NCI-H1417 treated with DMSO at 0.1 percent for 48 hours (cell line): ENCODE measurements at regions not wholly inside any gene's neighbourhood (a gene's known extent, or its start where the extent isn't known, plus 50 kb on each side); places are given as distances from the start of the nearest gene placed in this dataset.
"Not testable (repeated sequence)": the region's sequence is repeated elsewhere in the genome, so short reads cannot be mapped to it uniquely, and the experiment has no call there.

ENCODE experiments used
- DNase-seq: peaks from one replicate; lab custom pipeline; 2025; lab: John Stamatoyannopoulos, UW

DNA sequence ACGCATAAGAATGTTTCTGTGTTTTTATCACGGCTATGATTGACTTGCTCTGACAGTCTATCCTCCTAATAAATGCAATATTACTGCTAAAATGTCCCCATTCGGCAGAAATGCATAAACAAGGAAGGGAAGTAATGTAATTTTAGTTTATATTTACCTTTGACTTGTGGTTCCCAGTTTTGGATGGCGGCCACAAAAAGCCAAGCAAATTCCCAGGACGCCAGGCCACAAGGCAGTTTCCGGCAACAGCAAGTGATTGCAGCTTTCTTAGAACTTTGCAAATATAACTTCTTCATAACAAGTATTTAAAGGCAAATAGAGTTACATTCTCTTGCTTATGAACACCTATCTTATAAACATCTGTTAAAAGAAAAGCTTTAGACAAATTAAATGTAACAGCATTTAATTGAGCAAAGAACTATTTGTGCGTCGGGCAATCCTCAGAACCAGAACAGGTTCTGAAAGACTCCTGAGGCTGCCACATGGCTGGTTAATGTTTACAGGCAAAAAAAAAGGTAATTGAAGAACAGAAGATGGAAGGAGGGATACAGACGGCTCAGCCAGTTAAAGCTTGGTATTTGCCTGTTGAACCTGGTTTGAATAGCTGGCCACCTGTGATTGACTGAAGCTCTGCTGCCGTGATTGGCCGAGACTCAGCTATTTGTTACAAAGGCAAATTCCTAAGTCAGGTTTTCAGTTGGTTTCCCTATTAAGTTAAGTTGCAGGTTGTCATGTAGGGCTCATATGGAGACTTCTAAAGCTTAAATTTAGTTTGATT is 80.8 kb downstream of the C21orf91 start:
- DNase-seq, result no peak

DNA sequence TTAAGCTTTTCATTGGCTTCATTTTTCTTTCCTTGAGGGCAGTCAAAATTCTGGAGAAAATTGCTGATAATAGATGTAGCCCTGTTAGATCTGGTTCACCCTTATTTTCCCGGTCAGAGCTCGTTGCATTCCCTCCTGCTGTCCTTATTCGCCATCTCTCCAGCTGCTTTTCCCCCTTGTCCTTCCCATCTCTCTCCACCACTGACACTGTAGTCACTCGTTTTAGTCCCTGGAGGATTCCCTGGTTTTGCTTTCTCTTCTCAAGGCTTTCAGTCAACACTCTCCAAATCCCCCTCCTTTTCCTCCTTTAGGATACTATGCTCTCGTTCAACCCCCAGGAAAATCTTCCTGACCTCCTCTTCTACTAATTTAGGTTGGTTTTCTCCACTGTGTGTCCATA is 83.1 kb downstream of the C21orf91 start:
- DNase-seq, result no peak

DNA sequence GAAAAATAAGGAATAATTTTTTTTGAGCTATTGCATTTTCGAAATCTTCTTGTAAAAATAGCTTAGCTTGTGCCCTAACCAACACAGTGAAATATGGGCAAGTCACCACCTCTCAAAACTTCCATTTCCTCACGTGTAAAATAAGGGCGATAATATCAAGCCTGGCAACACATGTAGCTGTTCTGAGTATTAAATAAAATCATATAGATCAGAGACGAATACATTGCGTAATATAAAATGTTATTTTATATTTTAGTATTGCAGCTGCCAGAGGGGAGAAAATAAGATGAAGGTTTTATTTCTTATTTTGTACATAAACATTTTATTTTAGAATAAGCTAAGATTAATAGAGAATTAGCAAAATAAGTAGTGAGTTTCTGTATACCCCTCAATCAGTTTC is 85.9 kb downstream of the C21orf91 start:
- no peak for DNase-seq

DNA sequence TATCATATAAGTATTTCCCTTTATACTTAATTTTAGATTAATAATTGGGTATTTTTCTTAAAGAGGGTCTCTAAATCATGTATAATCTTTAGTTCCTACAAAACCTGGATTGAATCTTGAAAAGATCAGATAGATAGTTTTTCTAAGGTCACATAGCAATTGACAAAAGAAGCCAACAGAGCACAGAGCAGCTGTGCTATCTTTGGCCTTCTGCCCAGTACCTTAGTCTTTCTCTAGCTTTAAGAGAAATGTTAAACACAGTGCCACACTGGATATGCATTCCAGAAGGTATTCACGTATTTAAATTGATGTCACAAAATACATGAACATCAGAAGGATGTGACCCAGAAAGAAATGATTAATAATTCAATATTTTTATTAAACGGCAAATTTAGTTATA is 86.8 kb downstream of the C21orf91 start:
- DNase-seq, result no peak

DNA sequence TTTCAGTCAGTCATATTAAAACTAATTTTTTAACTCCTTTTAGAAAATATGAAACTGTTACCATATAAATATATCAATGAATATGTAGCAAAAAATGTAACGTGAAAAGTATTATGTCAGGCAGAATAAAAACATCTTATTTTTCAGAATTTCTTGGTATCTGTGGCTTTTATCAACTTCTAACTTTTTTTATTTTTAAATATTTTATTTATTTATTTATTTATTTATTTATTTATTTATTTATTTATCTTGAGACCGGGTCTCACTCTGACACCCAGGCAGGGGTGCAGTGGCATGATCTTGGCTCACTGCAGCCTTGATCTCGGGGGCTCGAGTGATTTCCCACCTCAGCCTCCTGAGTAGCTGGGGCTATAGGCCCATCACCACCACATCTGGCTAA is 87.6 kb downstream of the C21orf91 start:
- no peak for DNase-seq

DNA sequence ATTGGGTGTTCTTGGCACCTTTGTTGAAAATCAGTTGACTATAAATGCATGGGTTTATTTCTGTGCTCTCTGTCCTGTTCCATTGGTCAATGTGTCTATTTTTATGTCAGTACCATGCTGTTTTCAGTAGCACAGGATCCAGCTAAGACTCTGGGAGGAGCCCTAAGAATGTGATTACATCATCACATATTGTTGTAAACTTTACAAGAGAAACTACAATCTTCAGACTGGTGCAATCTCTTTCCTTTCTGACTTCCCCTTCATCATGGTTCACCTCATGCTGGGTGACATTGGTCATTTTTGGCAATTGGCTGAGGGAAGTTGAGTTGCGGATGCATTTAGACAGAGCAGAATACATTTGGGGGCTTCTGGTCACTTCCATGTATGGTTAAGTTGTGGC is 88.4 kb downstream of the C21orf91 start:
- DNase-seq, result no peak

DNA sequence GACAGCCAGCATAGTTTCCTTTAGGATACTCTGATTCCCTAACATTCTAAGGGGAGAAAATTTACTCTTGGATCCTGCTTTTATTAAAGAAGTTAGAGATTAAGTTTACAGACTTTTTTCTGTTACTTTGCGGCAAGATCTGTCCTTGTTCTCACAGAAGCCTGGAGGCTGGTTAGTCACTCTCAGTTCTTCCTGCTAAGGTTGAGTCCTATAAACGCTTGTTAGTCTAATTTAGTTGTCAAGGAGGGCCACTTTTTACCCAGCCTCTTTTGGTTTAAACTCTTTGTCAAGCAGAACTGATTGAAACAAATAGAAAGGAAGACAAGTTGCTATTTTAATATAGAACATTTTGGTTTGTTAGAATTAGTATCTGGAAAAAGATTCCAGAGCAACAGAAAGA is 89.7 kb downstream of the C21orf91 start:
- DNase-seq, result no peak

DNA sequence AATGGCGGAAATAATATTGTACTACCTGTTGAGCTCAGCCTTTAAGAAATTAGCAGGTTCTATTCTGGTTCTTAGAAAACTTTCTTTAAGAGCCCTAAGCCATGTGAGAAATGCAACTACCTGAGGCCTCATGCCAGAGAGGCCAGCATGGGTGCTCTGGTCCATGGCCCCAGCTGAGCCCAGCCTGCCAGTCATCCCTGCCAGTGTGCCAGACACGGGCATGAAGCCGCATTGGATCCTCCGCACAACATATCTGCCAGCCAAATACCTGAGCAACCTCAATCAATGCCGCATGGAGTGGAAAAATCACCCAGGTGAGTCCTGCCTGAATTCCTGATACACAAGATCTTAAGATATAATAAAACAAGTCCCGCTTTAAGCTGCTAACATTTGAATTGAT is 91.8 kb downstream of the C21orf91 start:
- no peak for DNase-seq

DNA sequence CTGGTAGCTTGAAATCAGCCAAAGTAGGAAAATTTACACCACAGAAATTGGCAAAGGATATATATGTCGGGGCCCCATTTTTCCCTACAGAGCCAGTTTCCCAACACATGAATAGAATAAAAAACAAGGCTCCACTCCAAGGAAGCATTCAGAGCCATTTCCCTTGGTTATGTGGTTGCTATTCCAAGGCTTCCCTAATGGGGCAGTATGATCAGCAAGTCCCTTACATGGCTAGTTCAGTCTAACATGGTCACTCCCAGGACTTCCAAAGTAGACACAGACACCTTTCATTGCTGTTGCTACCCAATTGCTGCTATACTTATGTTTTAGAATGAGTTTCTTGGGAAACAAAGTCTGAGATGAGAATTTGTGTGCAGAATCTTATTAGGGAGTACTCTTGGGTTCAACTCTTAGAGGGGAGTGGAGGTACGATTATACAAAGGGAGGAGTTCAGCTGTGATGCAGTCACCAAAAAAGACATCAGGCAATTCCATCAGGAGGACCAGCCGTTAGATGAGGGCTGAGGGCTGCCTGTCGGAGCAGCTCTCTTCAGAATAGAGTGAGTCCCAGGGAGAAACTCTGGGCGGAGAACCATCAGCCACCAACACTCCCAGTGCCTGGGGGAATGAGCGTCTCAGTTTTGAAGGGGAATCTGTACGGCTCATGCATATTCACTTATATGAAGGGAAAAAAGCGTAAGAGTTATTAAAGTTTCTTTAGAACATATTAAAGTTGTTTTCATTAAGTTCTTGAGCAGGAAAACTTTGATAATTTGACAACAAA is 92.9 kb downstream of the C21orf91 start:
- DNase-seq, result no peak

DNA sequence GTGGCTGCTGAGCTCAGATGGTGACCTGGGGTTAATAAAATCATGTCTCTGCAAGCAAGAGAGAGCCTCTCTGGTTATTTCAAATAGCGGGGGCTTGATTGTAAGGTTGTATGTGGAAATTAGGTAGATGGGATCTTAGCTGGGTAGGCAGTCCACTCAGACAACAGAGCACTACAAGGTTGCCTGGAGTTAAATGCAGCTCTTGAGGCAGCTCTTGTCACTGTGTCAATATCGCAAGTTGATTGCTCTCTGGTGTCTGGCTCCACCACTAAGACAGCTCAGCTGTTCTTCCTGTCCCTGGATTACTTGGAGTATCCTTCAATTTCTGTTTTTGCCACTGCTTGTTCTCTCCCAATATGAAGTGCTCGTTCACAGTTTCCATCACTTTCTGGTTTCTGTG is 93.8 kb downstream of the C21orf91 start:
- DNase-seq, result peak; percentile 72

DNA sequence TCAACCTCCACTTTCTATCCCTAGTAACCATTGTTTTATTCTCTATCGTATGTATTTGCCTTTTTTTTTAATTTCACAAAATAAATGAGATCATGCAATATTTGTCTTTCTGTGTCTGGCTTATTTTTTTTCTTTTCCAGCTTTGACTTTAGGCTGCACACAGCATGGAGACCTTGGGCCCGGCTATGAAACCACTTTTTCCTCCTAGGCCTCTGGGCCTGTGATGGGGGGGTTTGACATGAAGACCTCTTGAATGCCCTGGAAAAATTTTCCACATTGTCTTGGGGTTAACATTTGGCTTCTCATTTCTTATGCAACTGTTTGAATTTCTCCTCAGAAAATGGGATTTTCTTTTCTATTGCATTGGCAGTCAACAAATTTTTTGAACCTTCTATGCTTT is 100.2 kb upstream of the BTG3 start:
- DNase-seq, result no peak

DNA sequence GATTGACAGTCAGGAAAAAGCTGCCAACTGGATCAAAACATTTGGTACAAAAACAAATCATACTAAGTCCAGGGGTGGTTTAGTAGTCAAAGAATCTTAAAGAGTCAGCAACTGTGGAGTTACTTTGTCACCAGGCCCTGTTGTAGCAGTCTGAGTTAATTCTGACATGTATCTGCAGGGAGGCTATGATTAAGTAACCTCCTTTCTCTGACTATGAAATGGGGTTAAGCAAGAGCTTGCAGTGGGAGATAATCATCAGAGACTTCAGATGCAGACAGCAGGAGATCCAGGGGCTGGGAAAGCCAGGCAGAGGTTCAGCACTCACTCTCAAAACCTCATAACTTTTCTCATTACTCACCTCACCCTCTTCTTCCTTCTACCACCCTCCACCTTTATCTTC is 99.2 kb upstream of the BTG3 start:
- no peak for DNase-seq

DNA sequence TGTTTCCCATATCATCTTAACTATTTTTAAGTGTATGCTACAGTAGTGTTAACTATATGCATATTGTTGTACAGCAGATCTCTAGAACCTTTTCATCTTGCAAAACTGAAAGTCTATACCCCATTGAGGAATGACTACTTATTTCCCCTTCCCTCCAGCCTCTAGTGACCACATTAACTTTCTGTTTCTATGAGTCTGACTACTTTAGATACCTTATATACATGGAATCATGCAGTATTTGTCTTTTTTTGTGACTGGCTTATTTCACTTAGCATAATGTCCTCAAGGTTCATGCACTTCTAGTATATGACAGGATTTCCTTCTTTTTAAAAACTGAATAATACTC is 96.5 kb upstream of the BTG3 start:
- DNase-seq, result no peak

DNA sequence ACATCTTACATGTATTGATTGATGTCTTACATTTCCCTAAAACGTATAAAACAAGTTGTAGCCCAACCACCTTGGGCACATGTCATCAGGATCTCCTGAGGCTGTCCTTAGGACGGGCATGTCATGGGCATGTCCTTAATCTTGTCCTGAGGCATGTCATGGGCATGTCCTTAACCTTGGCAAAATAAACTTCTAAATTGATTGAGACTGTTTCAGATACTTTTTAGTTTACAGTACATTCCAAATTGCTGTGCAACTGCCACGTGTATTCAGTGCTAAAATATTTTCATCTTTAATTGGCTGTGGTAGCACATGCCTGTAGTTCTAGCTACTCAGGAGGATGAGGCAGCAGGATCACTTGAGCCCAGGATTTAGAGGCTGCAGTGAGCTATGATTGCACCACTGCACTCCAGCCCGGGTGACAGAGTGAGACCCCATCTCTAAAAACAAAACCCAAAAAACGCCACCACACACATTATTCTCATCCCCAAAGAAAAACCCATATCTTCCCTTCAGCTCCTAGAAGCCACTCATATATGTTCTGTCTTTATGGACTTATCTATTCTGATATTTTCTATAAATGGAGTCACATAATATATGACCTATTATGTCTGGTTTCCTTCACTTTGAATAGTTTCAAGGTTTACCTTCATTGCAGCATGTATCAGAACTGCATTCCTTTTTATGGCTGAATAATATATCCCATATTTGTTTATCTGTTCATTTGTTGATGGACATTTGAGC is 96.0 kb upstream of the BTG3 start:
- no peak for DNase-seq

DNA sequence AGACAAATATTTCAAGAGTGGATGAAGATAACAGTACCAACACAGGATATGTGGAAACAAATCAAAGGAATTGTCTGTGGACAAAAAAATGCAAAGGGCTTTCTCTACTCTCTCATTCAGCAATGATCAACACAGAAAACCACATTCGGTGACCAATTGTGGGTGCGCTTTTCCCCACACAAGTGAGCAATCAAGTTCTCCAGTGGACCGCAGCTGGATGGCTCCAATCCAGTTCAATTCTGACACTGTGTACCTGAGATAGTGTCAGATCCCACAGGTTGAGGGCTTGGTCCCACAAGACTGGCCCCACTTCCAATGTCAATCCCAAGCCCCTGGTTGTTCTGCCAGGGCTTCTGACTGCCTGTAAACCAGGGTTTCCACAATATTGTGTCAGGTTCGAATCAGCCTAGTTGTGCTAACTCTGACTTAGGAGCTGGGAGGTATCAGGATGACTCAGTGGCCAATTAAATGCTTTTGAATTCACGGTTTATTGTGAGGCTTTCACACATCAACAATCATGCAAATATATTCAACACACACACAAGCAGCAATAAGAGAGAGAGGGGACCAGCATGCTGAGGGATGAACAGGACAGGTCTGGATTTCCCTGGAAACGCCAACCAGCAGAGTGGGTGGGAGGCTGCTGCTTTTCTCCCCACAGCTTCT is 87.0 kb upstream of the BTG3 start:
- no peak for DNase-seq

DNA sequence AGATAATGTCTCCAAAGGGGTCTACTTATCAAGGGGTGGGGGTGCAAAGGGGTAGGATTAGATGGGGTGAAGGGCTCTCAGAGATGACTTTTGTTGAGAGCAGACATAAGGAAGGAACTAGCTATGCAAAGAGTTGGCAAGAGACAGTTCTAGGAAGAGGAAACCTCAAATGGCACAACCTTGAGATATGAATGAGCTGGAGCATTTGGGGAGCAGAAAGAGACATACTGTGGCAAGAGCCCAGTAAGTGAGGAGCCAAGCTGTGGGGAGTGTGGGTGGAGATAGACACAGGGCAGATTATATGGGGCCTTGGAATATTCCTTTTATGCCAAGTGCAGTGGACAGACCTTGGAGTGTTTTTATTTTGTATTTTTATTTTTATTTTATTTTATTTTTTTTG is 84.8 kb upstream of the BTG3 start:
- no peak for DNase-seq

DNA sequence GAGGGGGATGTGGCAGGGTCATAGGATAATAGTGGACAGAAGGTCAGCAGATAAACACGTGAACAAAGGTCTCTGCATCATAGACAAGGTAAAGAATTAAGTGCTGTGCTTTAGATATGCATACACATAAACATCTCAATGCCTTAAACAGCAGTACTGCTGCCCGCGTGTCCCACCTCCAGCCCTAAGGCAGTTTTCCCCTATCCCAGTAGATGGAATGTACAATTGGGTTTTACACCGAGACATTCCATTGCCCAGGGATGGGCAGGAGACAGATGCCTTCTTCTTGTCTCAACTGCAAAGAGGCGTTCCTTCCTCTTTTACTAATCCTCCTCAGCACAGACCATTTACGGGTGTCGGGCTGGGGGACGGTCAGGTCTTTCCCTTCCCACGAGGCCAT is 81.7 kb upstream of the BTG3 start:
- DNase-seq, result not testable (repeated sequence)

DNA sequence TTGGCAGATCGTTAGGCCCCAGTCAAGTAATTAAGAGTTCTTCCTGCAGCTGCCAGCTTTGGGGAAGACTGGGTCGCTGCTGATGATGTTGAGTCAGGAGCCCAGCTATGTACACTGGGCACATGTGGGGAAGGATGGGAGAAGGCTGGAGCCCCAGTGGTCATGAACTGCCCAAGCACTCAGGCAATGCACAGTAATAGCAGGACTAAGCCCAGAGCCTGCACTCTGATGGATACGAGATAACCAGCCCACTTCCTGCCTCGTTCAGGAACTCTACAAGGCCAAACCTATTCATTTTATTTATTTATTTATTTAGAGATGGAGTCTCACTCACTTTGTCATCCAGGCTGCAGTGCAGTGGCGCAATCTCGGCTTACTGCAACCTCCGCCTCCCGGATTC is 81.1 kb upstream of the BTG3 start:
- DNase-seq, result no peak

DNA sequence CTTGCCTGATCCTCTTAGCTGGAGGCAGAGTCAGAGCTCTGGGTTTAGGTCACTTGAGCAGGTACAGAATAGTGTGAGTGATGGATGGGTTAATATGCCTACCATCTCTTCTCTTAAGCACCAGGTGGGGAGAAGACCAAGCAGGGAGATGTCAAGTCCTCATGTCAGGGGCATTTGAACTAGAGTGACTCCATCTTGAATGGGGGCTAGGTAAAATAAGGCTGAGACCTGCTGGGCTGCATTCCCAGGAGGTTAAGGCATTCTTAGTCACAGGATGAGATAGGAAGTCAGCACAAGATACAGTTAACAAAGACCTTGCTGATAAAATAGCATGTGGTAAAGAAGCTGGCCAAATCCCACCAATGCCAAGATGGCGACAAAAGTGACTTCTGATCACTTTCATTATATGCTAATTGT is 77.4 kb upstream of the BTG3 start:
- no peak for DNase-seq

DNA sequence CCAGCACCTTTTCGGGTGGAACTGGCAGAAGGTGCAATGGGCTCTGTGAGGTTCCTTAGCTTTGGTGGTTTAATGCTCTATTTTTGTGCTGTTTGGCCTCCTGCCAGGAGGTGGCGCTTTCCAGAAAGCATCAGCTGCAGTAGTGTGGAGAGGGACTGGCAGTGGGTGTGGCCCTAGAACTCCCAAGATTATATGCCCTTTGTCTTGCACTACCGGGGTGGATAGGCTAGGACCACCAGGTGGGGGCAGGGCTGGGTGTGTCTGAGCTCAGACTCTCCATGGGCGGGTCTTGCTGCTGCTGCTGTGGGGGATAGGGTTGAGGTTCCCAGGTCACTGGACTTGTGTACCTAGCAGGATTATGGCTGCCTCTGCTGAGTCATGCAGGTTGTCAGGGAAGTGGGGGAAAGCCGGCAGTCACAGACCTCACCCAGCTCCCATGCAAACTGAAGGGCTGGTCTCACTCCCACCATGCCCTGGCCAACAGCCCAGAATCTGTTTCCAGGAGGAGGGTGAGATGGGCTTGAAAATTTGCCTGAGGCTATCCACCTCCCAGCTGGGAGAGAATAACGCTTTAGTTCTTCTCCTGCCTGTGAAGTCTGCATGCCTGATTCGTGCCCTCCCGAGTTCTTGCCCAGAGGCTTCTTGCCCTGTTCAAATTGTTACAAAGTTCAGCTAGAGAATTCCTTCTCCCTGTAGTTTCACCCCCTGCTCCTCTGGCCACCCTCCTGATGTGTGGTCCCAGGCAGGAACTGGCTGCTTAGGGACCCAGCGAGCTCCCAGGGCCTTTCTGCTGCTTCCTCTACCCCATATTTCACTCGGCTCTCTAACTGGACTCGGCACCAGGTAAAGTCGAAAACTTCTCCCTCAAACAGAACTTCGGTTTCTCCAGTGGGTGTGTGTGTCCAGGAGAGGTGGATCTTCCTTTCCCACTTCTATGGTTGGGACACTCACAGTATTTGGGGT is 76.5 kb upstream of the BTG3 start:
- DNase-seq, result no peak

DNA sequence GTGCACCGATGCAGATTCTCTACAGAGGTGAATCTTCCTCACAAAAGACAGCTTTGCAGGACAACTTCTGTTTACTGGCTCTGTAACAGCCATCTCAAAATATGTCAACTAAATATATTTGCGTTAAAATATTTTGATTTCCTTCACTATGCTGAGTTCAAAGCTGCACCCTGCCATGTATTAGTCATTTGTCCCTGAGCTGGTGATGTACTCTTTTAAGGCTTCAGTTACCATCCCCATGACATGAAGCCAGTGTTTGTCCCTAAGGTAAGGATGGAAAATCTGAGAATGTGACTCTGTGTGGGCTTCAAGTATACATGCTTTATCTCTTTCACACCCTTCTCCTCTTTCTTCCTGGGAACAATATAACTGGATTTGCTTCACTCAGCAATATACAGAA is 70.2 kb upstream of the BTG3 start:
- no peak for DNase-seq
